ENCODE measurements at regions not wholly inside any gene's neighbourhood (a gene's known extent, or its start where the extent isn't known, plus 50 kb on each side); places are given as distances from the start of the nearest gene placed in this dataset.

DNA sequence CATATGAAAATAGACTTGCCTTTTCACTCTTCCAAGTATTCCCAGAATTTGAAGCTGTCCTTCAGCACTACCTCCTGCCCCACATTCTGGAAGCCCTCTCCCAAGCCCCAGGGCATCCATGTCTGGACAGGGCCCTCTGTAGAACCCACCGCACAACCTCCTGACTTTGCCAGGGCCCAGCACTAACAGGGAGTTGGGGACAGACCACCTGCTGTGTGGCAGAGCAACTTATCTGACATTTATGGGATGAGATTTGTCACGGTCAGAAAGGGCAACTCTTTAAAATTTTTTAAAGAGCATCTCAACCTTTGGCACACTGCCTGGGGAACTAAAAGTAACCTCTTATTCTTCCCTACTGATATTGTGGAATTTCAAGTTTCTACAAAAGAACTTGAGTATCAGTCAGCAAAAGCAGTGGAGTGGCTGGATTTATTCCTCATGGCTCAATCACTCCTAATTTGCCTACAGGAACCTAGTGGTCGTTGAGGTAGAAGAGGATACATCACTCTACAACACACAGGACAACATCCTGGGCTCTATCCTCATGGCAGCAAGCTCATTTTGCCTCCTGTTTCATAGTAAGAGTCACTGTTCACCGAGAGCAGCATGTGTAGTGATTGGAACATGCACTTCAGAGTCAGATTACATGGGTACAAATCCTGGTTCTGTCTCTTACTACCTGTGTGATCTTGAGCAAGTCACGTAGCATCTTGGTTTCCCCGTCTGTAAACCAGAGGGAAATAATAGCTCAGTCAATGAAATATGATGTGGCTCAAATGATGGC lies 285.3 kb downstream of the ENC1 start:
- Histone ChIP-seq H3K79me2 (replicated peaks; ENCODE audit: insufficient read depth, low read length) (no peaks in the 10 kb centered on the region), H3F3A (ENCODE audit: insufficient read depth, low read length, poor library complexity, severe bottlenecking) (no peaks in the 10 kb centered on the region), H3K4me2 (ENCODE audit: low read length) (no peak overlapping the region), H3K4me3 (ENCODE audit: low read length) (no peak overlapping the region), H3K9ac (ENCODE audit: low read length) (no peak overlapping the region), H4K20me1 (ENCODE audit: insufficient read depth) (no peaks in the 10 kb centered on the region), H3K9me3 (ENCODE audit: low read length) (no peaks in the 10 kb centered on the region), H3K36me3 (ENCODE audit: insufficient read depth, low read length) (no peaks in the 10 kb centered on the region), H3K27ac (ENCODE audit: low read length) (no peak overlapping the region), H3K9me2 (ENCODE audit: insufficient read depth, low read length) (no peaks in the 10 kb centered on the region), H3K27me3 (ENCODE audit: insufficient read depth, low read depth, low read length) (no peaks in the 10 kb centered on the region), H2AFZ (ENCODE audit: low read depth, low read length) (no peak overlapping the region)
- TF ChIP-seq MXI1 (conservative IDR thresholded peaks at IDR 0.05; ENCODE audit: poor library complexity, severe bottlenecking): no peak
- TF ChIP-seq, protein P1, sequence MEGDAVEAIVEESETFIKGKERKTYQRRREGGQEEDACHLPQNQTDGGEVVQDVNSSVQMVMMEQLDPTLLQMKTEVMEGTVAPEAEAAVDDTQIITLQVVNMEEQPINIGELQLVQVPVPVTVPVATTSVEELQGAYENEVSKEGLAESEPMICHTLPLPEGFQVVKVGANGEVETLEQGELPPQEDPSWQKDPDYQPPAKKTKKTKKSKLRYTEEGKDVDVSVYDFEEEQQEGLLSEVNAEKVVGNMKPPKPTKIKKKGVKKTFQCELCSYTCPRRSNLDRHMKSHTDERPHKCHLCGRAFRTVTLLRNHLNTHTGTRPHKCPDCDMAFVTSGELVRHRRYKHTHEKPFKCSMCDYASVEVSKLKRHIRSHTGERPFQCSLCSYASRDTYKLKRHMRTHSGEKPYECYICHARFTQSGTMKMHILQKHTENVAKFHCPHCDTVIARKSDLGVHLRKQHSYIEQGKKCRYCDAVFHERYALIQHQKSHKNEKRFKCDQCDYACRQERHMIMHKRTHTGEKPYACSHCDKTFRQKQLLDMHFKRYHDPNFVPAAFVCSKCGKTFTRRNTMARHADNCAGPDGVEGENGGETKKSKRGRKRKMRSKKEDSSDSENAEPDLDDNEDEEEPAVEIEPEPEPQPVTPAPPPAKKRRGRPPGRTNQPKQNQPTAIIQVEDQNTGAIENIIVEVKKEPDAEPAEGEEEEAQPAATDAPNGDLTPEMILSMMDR (IDR thresholded peaks at IDR 0.05; ENCODE audit: poor library complexity, severe bottlenecking): no peak
- TF ChIP-seq RAD21 (conservative IDR thresholded peaks at IDR 0.05): no peak
- no peak for TF ChIP-seq SMC3 (conservative IDR thresholded peaks at IDR 0.05; ENCODE audit: poor library complexity)
- TF ChIP-seq EZH2 (IDR thresholded peaks at IDR 0.05; ENCODE audit: borderline replicate concordance, insufficient read depth, low read length, poor library complexity, severe bottlenecking): no peak

DNA sequence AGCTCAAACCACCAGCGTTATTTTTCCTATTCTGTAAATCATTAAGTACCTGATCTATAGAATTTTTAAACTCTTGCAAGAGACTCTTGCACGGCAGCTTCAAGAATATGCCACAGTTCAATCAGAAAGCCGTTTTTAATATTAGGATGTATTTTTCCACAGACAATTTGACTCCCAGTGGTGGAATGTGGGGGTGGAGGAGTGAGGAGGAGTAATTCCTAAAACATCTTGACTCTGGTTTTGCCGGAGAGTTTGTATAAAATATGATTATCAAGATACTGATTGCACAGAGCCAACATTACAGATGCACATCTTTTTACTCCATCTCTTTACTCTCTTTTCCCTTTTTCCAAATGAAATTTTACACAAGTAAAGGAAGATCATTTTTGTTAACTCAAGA lies 288.3 kb downstream of the ENC1 start:
- Histone ChIP-seq H3K27me3 (ENCODE audit: insufficient read depth, low read depth, low read length) (no peaks in the 10 kb centered on the region), H3F3A (ENCODE audit: insufficient read depth, low read length, poor library complexity, severe bottlenecking) (no peaks in the 10 kb centered on the region), H3K9ac (ENCODE audit: low read length) (no peak overlapping the region), H3K79me2 (replicated peaks; ENCODE audit: insufficient read depth, low read length) (no peaks in the 10 kb centered on the region), H3K36me3 (ENCODE audit: insufficient read depth, low read length) (no peaks in the 10 kb centered on the region), H3K9me3 (ENCODE audit: low read length) (no peaks in the 10 kb centered on the region), H3K4me2 (ENCODE audit: low read length) (no peak overlapping the region), H4K20me1 (ENCODE audit: insufficient read depth) (no peaks in the 10 kb centered on the region), H3K27ac (ENCODE audit: low read length) (no peak overlapping the region), H3K4me3 (ENCODE audit: low read length) (no peak overlapping the region), H3K9me2 (ENCODE audit: insufficient read depth, low read length) (no peaks in the 10 kb centered on the region), H2AFZ (ENCODE audit: low read depth, low read length) (no peak overlapping the region)
- TF ChIP-seq RAD21 (conservative IDR thresholded peaks at IDR 0.05) (no peak), MXI1 (conservative IDR thresholded peaks at IDR 0.05; ENCODE audit: poor library complexity, severe bottlenecking) (no peak)
- TF ChIP-seq, protein P2, sequence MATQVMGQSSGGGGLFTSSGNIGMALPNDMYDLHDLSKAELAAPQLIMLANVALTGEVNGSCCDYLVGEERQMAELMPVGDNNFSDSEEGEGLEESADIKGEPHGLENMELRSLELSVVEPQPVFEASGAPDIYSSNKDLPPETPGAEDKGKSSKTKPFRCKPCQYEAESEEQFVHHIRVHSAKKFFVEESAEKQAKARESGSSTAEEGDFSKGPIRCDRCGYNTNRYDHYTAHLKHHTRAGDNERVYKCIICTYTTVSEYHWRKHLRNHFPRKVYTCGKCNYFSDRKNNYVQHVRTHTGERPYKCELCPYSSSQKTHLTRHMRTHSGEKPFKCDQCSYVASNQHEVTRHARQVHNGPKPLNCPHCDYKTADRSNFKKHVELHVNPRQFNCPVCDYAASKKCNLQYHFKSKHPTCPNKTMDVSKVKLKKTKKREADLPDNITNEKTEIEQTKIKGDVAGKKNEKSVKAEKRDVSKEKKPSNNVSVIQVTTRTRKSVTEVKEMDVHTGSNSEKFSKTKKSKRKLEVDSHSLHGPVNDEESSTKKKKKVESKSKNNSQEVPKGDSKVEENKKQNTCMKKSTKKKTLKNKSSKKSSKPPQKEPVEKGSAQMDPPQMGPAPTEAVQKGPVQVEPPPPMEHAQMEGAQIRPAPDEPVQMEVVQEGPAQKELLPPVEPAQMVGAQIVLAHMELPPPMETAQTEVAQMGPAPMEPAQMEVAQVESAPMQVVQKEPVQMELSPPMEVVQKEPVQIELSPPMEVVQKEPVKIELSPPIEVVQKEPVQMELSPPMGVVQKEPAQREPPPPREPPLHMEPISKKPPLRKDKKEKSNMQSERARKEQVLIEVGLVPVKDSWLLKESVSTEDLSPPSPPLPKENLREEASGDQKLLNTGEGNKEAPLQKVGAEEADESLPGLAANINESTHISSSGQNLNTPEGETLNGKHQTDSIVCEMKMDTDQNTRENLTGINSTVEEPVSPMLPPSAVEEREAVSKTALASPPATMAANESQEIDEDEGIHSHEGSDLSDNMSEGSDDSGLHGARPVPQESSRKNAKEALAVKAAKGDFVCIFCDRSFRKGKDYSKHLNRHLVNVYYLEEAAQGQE (IDR thresholded peaks at IDR 0.05; ENCODE audit: borderline replicate concordance): no peak
